H1 (cell line): ENCODE measurements at regions not wholly inside any gene's neighbourhood (a gene's known extent, or its start where the extent isn't known, plus 50 kb on each side); places are given as distances from the start of the nearest gene placed in this dataset.

ENCODE experiments used
- CTCF ChIP-seq, 3 experiments: IDR thresholded peaks; 1 replicate in 2 of 3; 2 replicates in 1 of 3; pipeline versions ENCODE4 v1.5.1 to v1.6.1; 2011; ENCODE audit warnings: low read length in 3 of 3, mild to moderate bottlenecking in 3 of 3, inconsistent platforms in 2 of 3, low read depth in 1 of 3, moderate library complexity in 1 of 3; ENCODE audit not compliant: insufficient read depth in 1 of 3; ENCODE audit errors: control extremely low read depth in 1 of 3
- EP300 ChIP-seq, 2 experiments: IDR thresholded peaks; 1 replicate in 1 of 2; 2 replicates in 1 of 2; pipeline ENCODE4 v1.6.1; 2011 to 2012; ENCODE audit warnings: low read depth in 2 of 2, low read length in 2 of 2, mild to moderate bottlenecking in 2 of 2, borderline replicate concordance in 1 of 2, inconsistent platforms in 1 of 2, moderate library complexity in 1 of 2
- HDAC2 ChIP-seq, 2 experiments: fragments of 300-600 bp in 1 of 2; sonication (generic) in 1 of 2; IDR thresholded peaks; 2 replicates each; pipeline ENCODE4 v1.6.1; 2011 to 2012; ENCODE audit warnings: low read depth in 2 of 2, low read length in 2 of 2, mild to moderate bottlenecking in 2 of 2, moderate library complexity in 2 of 2, borderline replicate concordance in 1 of 2, inconsistent platforms in 1 of 2
- POLR2A ChIP-seq, 2 experiments: IDR thresholded peaks; 1 replicate in 1 of 2; 2 replicates in 1 of 2; pipeline ENCODE4 v1.6.1; 2011; ENCODE audit warnings: low read depth in 2 of 2, low read length in 2 of 2, mild to moderate bottlenecking in 2 of 2; ENCODE audit errors: control extremely low read depth in 1 of 2
- TAF1 ChIP-seq: IDR thresholded peaks from 2 replicates; pipeline ENCODE4 v1.6.1; 2011; ENCODE audit warnings: mild to moderate bottlenecking, low read depth, low read length
- TEAD4 ChIP-seq: IDR thresholded peaks from 2 replicates; pipeline ENCODE4 v1.6.1; 2012; ENCODE audit warnings: low read depth, low read length, inconsistent platforms, mixed read lengths
- YY1 ChIP-seq: IDR thresholded peaks from 2 replicates; pipeline ENCODE4 v1.6.1; 2011; ENCODE audit warnings: low read depth, mild to moderate bottlenecking, low read length

- TF ChIP-seq TAF1 = no peak
- no peak for TF ChIP-seq EP300 (IDR thresholded peaks at IDR 0.05; ENCODE audit: borderline replicate concordance in 1 of 2, low read depth in 2 of 2, low read length in 2 of 2)
- TF ChIP-seq TEAD4 = no peak
- no peak for TF ChIP-seq CTCF (IDR thresholded peaks at IDR 0.05; ENCODE audit: control extremely low read depth in 1 of 3, insufficient read depth in 1 of 3, low read depth in 1 of 3, low read length in 3 of 3)
- no peak for TF ChIP-seq HDAC2 (IDR thresholded peaks at IDR 0.05; ENCODE audit: borderline replicate concordance in 1 of 2, low read depth in 2 of 2, low read length in 2 of 2)
- no peak for TF ChIP-seq POLR2A (IDR thresholded peaks at IDR 0.05; ENCODE audit: control extremely low read depth in 1 of 2, low read depth in 2 of 2, low read length in 2 of 2)
- TF ChIP-seq YY1 = no peak
Measured at GRCh38 chr2:205877496-205877895, 195.2 kb downstream of the NRP2 start.
